GM12872 (cell line): ENCODE measurements at regions not wholly inside any gene's neighbourhood (a gene's known extent, or its start where the extent isn't known, plus 50 kb on each side); places are given as distances from the start of the nearest gene placed in this dataset.

ENCODE experiments used
- CTCF ChIP-seq: IDR thresholded peaks from 3 replicates; pipeline ENCODE4 v1.5.1; 2011; ENCODE audit warnings: low read depth, mild to moderate bottlenecking, low read length, moderate library complexity; ENCODE audit not compliant: insufficient read depth

- no peak for TF ChIP-seq CTCF
Observed at GRCh38 chr11:40062616-40063015, 1396.8 kb downstream of the LRRC4C start.

- TF ChIP-seq CTCF: no peak
Observed at GRCh38 chr11:40061221-40061620, 1398.2 kb downstream of the LRRC4C start.

GRCh38 chr11:40054631-40055030 lies 1404.8 kb downstream of the LRRC4C start:
- TF ChIP-seq CTCF: no peak

GRCh38 chr11:40045312-40045711 lies 1414.1 kb downstream of the LRRC4C start:
- no peak for TF ChIP-seq CTCF

- TF ChIP-seq CTCF: no peak
Observed at GRCh38 chr11:40037005-40037404, 1422.4 kb downstream of the LRRC4C start.

- no peak for TF ChIP-seq CTCF
Observed at GRCh38 chr11:40032331-40032730, 1427.1 kb downstream of the LRRC4C start.

- TF ChIP-seq CTCF: no peak
Observed at GRCh38 chr11:40030867-40031266, 1428.6 kb downstream of the LRRC4C start.

GRCh38 chr11:40029391-40029790 lies 1430.1 kb downstream of the LRRC4C start:
- TF ChIP-seq CTCF: no peak
